ENCODE measurements at regions not wholly inside any gene's neighbourhood (a gene's known extent, or its start where the extent isn't known, plus 50 kb on each side); places are given as distances from the start of the nearest gene placed in this dataset.

DNA sequence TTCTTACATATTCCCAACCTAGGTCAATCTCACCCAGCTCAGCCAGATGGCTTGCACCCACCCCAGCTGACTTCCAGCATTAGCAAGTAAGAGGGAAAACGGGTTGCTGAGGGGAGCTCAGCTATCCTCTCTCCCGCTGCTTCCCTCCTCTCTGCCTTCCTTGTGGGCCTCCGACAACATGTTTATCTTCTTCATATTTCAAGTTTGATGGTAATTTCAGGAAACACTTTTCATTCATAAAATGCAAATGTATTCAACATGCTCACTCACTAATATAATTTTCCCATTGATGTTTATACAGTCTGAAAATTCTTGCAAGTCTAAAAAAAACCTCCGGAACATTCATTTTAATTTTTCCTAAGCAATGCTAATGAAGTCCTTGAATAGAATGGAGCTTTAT is 372.5 kb upstream of the B3GAT1 start:
- TF ChIP-seq, protein P1, sequence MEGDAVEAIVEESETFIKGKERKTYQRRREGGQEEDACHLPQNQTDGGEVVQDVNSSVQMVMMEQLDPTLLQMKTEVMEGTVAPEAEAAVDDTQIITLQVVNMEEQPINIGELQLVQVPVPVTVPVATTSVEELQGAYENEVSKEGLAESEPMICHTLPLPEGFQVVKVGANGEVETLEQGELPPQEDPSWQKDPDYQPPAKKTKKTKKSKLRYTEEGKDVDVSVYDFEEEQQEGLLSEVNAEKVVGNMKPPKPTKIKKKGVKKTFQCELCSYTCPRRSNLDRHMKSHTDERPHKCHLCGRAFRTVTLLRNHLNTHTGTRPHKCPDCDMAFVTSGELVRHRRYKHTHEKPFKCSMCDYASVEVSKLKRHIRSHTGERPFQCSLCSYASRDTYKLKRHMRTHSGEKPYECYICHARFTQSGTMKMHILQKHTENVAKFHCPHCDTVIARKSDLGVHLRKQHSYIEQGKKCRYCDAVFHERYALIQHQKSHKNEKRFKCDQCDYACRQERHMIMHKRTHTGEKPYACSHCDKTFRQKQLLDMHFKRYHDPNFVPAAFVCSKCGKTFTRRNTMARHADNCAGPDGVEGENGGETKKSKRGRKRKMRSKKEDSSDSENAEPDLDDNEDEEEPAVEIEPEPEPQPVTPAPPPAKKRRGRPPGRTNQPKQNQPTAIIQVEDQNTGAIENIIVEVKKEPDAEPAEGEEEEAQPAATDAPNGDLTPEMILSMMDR (IDR thresholded peaks at IDR 0.05), result no peak
- TF ChIP-seq POLR2A (IDR thresholded peaks at IDR 0.05) (no peak), POLR2AphosphoS5 (IDR thresholded peaks at IDR 0.05) (no peak)

Measured in prostate gland (tissue), 2 donors.